Central memory CD8-positive, alpha-beta T cell (primary cell): ENCODE measurements at regions not wholly inside any gene's neighbourhood (a gene's known extent, or its start where the extent isn't known, plus 50 kb on each side); places are given as distances from the start of the nearest gene placed in this dataset.

Experiments used
- ATAC-seq: fragments of 150-1000 bp; cut with Tn5 transposase; replicated peaks from 2 replicates; pipeline ENCODE4 v1.10.0; 2022; ENCODE audit warnings: mild to moderate bottlenecking, moderate FRiP score, moderate number of reproducible peaks; ENCODE audit not compliant: poor library complexity, severe bottlenecking; ENCODE audit errors: extremely low read depth
- DNase-seq, 2 donors: peaks; one replicate each; pipeline ENCODE4 v3.0.0; 2021; ENCODE audit warnings: low spot score in 2 of 2
- H3K27ac Mint-ChIP-seq: one replicate; pipeline ENCODE4 v1.8.0; 2022; ENCODE audit warnings: low read depth, mild to moderate bottlenecking, moderate library complexity, mixed read lengths
- H3K27me3 Mint-ChIP-seq: one replicate; pipeline ENCODE4 v1.8.0; 2022; ENCODE audit warnings: mixed read lengths
- H3K36me3 Mint-ChIP-seq: one replicate; pipeline ENCODE4 v1.8.0; 2022; ENCODE audit warnings: mild to moderate bottlenecking, moderate library complexity, mixed read lengths; ENCODE audit not compliant: insufficient read depth
- H3K4me1 Mint-ChIP-seq: one replicate; pipeline ENCODE4 v1.8.0; 2022; ENCODE audit warnings: mixed read lengths
- H3K4me3 Mint-ChIP-seq: one replicate; pipeline ENCODE4 v1.8.0; 2022; ENCODE audit warnings: mild to moderate bottlenecking, moderate library complexity, mixed read lengths
- H3K9me3 Mint-ChIP-seq: one replicate; pipeline ENCODE4 v1.8.0; 2022; ENCODE audit warnings: mixed read lengths

DNA sequence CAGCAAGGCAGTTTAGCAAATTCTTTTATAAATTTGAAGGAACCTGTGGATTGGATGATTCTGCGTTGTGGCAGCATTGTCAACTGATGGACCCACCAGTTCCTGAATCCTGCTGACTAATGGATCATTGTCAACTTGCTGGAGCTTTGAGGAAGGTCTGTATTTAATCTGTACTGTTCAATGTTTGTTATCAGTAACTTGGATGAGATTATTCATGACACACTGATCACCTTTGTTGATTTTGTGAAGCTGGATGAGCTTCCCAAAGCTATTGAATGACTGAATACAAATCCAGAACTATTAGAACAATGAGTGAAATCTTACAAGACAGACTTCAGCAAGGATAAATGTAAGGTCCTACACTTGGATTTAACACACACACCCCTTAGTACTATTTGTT lies 101.3 kb downstream of the AQP4 start:
- no peak for ATAC-seq
- Mint-ChIP-seq H3K9me3 (peaks cover 20% of the 10 kb centered on the region), H3K27ac (no peak overlapping the region), H3K27me3 (no peaks in the 10 kb centered on the region), H3K4me1 (no peaks in the 10 kb centered on the region), H3K36me3 (no peaks in the 10 kb centered on the region), H3K4me3 (no peak overlapping the region)
- no peak for DNase-seq

DNA sequence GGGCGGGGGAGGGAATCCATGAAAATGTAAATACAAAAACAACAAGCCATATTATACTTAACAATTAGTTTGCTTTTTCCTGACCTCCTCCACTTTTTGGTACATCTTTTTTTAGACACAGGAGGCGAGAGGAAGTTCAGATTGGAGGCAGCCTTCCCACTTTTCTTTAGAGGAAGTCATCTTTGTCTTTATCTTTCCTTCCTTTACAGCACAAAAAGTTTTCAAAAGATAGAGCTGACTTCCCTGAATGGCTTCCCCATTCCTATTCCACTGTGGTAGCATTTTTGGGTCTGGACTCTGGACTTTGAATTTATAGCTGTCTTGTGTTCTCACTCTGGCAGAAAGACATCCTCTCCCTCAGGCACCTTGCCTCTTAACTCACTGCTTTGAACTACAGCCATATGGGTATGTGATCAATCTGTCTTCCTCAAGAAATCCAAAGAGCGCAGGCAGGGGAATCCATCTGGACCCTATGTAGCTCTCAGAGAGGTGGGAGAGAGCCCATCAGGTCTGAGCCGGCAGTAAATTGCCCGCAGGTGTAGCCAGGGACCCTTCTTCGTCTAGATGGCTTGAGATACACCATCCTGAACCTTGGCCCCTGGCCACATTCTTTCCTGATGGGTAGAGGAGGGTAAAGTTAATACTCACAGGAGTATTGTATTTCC lies 101.9 kb downstream of the AQP4 start:
- ATAC-seq: no peak
- H3K27ac Mint-ChIP-seq: no peak overlapping the region
- no peak overlapping the region for H3K4me3 Mint-ChIP-seq
- no peaks in the 10 kb centered on the region for H3K27me3 Mint-ChIP-seq
- H3K36me3 Mint-ChIP-seq: no peaks in the 10 kb centered on the region
- DNase-seq: no peak
- no peaks in the 10 kb centered on the region for H3K4me1 Mint-ChIP-seq
- peaks cover 20% of the 10 kb centered on the region for H3K9me3 Mint-ChIP-seq

DNA sequence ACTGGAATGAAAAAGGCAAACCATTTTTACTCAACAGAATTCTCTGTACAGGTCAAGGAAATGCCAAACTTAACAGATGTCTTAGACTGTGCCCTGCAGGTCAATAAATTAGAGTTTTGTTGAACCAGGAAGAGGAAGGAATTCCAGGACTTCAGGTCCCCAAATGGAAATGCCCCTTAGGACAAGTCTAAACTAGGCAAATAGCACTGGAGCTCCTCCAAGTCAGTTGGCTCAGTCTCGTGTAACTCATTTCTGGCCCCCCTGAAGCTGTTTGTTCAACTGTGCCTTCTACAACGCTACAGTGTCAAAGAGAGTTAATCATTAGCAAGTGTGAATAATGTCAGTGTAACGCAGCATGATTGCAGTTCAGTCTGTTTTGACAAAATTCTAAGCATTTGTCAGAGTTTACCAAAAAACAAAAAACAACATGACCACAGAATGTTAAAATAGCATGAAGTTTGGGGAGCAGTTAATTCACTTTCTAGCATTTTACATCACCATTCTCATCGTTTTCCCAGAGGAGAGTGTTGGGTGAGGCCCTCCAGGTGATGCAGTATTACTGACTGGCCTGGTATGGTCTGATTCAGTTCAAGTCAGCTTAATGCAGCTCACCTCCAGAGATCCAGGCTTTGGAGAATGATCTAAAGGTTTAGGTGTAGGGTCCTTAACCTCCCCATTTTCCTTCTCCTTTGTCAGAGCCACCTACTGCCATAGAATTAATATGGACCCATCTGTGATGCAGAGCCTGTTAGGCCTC lies 108.1 kb downstream of the AQP4 start:
- Mint-ChIP-seq H3K4me1 (no peaks in the 10 kb centered on the region), H3K27ac (no peak overlapping the region), H3K9me3 (no peaks in the 10 kb centered on the region), H3K36me3 (no peaks in the 10 kb centered on the region), H3K4me3 (no peak overlapping the region), H3K27me3 (no peaks in the 10 kb centered on the region)
- DNase-seq (no peak), ATAC-seq (no peak)

DNA sequence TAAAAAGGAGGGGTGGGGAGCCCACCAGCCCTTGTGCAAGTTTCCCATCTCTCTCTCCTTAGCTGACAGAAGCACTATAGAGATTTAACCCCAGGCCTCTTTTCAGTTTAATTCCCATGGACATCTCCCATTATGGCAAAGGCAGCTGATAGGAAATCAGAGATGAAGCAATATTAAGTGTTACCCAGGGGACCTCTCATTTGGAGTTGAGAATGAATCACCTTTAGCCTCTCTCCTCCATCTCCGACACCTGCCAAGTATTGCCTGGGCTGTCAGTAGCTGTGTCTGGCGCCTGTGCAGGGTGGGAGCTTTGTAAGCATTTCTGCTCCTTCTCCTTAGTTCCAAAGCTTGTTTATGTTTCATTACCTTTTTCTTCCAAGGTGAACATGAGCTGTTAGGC lies 109.0 kb downstream of the AQP4 start:
- Mint-ChIP-seq H3K36me3 (no peaks in the 10 kb centered on the region), H3K4me3 (no peak overlapping the region), H3K27ac (no peak overlapping the region), H3K4me1 (no peaks in the 10 kb centered on the region), H3K9me3 (no peaks in the 10 kb centered on the region), H3K27me3 (no peaks in the 10 kb centered on the region)
- ATAC-seq: no peak
- DNase-seq: no peak

DNA sequence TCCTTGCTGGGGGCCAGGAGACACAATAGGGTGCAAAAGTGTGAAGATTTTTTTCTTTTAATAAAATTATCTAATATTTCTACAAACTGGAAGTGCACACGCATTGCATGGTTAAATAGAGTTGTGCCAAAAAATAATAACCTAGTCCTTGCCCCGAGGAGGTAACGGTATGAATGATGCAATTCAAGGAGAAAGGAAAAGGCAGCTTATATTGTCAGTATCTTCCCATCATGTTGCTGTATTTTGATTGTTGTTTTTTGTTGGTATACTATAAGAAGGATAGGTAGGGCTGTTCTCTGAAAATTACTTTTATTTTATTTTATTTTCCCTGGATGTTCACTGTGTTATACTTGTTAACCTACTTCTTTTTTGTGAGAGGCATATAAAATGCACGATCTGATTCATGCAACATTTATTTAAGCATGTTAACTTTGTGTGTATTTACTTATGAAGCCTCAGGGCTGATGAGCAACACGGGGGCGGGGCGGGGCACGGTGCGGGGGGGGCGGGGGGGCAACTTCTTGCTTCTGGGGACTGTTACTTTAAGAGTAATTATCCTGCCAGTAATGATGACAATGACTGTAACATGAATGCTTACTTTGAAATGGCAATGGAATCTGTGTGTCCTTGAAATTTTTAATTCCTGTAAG lies 118.6 kb downstream of the AQP4 start:
- no peaks in the 10 kb centered on the region for H3K4me1 Mint-ChIP-seq
- no peak overlapping the region for H3K4me3 Mint-ChIP-seq
- H3K27me3 Mint-ChIP-seq: no peaks in the 10 kb centered on the region
- H3K9me3 Mint-ChIP-seq: no peaks in the 10 kb centered on the region
- H3K27ac Mint-ChIP-seq: no peak overlapping the region
- ATAC-seq (no peak), DNase-seq (no peak)
- no peaks in the 10 kb centered on the region for H3K36me3 Mint-ChIP-seq

DNA sequence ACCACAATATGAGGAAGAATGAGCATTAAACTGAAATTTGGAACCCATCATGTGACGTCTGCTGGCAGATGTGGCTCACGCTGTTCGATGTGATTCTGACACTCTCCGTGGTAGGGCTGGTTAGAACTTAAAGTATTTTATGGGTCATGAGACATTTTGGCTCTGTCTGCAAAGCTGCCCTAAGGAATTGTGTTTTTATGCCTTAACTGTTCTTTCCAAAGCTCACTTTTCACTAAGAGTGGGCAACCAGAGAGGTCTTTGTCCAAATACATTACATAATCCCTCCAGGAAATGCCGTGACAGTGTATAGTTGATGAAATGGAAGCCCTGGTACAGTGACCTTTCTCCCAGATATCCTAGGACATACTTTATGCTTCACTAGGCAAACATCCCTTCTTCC lies 119.1 kb downstream of the AQP4 start:
- Mint-ChIP-seq H3K4me3 (no peak overlapping the region), H3K4me1 (no peaks in the 10 kb centered on the region), H3K27me3 (no peaks in the 10 kb centered on the region), H3K9me3 (no peaks in the 10 kb centered on the region), H3K27ac (no peak overlapping the region), H3K36me3 (no peaks in the 10 kb centered on the region)
- ATAC-seq (no peak), DNase-seq (no peak)

DNA sequence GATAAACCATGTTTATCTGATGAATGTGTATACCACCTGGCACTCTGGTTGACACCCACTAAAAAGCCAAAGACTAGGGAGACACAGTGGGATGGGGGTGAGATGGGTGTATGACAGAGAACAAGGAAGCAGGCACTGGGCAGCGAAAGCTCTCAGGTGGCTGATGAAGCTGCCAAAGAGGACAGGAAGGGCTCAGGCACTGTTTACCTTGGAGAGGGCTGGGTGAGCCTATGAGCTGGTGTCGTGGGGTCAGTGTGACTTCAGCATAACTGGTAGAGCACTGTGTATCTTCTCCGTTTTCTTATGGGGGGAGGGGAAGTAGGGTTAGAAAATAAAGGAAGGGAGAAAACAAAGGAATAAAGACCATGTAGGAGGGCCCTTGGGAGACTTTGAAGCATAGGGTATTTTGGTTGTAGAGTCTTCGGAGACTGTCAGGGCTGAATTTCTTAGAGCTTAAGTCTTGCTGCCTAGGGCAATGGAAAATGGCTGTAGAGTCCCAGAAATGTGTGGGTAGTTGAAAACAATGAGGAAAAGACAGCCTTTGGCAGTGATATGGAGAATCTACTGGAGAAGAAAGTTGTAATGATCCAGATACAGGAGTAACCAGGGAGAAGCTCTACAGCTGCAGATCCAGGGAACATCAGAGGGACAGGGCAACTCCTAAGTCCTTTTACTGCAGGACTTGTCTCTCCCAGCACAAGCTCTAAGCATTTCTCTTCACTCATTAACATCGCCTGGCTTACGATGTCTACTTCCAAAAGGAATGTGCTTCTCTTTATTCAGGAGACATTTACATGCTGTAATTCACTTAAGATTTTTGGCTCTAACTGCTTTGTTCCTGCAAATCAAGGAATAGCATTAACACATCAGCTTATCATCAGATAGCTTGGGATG lies 120.0 kb downstream of the AQP4 start:
- Mint-ChIP-seq H3K4me1 (no peaks in the 10 kb centered on the region), H3K36me3 (no peaks in the 10 kb centered on the region), H3K27ac (no peak overlapping the region), H3K27me3 (no peaks in the 10 kb centered on the region), H3K9me3 (no peaks in the 10 kb centered on the region), H3K4me3 (no peak overlapping the region)
- ATAC-seq (no peak), DNase-seq (no peak)

DNA sequence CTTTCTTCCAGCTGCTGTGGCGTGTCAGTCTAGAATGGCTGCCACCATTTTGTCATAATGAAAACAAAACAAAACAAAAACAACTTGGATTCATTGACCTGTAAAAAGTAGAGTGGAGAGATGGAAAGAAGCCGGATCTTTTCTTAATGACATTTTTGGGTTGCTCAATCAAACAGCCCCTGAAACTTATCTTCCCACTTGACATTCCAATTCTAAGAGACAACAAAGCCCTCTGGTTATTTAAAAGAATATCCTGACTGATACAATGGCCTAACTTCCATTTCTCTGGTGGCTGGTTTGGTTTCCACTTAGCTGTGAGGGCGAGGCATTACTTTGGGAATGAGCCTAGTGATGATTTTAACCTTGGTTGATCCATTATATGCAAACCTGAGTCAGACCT lies 123.7 kb downstream of the AQP4 start:
- Mint-ChIP-seq H3K27me3 (no peaks in the 10 kb centered on the region), H3K27ac (no peak overlapping the region), H3K4me3 (no peak overlapping the region), H3K36me3 (no peaks in the 10 kb centered on the region), H3K9me3 (no peaks in the 10 kb centered on the region), H3K4me1 (no peaks in the 10 kb centered on the region)
- no peak for ATAC-seq
- no peak for DNase-seq

DNA sequence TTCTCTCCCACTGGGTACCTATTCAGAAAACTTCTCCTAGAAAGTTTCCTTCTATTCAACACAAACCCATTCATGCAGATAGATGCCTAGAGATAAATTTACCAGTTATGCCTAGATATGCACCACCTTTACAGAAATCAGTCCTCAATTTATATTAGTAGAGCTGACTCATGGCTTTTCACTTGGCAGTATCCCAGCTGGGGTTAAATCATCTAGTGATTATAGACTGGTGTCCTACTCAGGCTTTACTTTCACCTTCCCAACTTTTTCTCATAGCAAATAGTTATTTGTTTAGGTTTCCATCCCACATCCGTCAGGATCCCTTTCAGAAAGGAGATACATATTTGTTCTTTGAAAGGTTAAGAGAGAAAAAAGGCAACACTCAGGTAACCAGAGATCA lies 124.5 kb downstream of the AQP4 start:
- ATAC-seq: no peak
- Mint-ChIP-seq H3K27ac (no peak overlapping the region), H3K36me3 (no peaks in the 10 kb centered on the region), H3K4me1 (no peaks in the 10 kb centered on the region), H3K27me3 (no peaks in the 10 kb centered on the region), H3K9me3 (no peaks in the 10 kb centered on the region), H3K4me3 (no peak overlapping the region)
- DNase-seq: no peak

DNA sequence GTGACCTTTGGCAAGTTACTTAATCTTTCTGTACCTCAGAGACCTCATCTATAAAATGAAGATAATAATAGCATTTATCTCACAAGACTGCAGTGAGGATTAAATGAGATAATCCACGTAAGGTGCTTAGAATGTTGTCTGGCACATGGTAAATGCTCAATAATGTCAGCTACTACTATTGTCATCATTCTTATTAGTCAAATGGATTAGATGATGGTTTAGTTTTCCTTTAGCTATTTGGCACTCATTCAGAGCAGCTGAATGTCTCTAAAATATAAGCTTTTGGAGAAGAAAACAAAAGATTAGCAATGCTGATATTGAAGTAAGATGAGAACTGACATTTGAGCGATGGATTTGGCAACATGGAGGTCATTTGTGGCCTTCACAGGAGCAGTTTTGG lies 125.1 kb downstream of the AQP4 start:
- no peak overlapping the region for H3K27ac Mint-ChIP-seq
- H3K36me3 Mint-ChIP-seq: no peaks in the 10 kb centered on the region
- no peaks in the 10 kb centered on the region for H3K27me3 Mint-ChIP-seq
- no peak overlapping the region for H3K4me3 Mint-ChIP-seq
- DNase-seq (no peak), ATAC-seq (no peak)
- H3K4me1 Mint-ChIP-seq: no peaks in the 10 kb centered on the region
- H3K9me3 Mint-ChIP-seq: no peaks in the 10 kb centered on the region

DNA sequence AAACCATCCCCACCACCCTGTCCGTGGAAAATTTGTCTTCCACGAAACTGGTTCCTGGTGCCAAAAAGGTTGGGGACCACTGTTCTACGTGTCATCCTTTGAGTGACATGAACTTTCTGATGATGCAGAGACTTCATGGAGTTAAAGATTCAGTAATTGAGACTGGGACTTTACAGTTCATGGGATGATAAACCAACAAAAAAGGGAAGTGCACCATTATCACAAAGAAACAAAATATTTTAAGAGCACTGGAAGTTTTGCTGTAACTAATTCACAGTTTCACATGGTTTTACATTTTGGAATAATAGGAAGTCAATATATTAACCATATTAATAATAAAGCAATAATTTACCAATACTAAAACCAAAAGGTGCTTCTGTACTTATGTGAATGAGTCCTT lies 126.8 kb downstream of the AQP4 start:
- no peak overlapping the region for H3K27ac Mint-ChIP-seq
- H3K27me3 Mint-ChIP-seq: no peaks in the 10 kb centered on the region
- ATAC-seq: no peak
- no peak for DNase-seq
- H3K4me3 Mint-ChIP-seq: no peak overlapping the region
- no peaks in the 10 kb centered on the region for H3K4me1 Mint-ChIP-seq
- no peaks in the 10 kb centered on the region for H3K36me3 Mint-ChIP-seq
- no peaks in the 10 kb centered on the region for H3K9me3 Mint-ChIP-seq

DNA sequence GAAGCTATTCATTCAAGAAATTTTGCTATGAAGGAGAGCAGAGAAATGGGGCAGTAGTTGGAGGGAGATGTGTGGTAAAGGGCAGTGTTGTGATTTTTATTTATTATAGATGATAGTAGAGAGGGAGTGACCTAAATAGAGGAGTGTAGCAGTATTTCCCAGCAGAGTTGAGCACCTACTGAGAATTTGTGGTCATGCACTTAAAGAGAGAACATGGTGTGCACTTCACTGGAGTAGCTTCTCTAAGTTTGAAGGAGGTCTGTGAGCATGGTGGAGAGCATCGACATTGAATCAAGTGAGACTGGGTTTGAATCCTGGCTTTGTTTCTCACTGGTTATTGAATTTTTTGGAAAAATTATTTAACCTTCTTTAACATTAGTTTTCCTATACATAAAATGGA lies 129.2 kb downstream of the AQP4 start:
- H3K27ac Mint-ChIP-seq: no peak overlapping the region

More for the DNA sequence above, 129.2 kb downstream of the AQP4 start:
- ATAC-seq: no peak
- Mint-ChIP-seq H3K4me1 (no peaks in the 10 kb centered on the region), H3K27me3 (no peaks in the 10 kb centered on the region), H3K4me3 (no peak overlapping the region), H3K36me3 (no peaks in the 10 kb centered on the region), H3K9me3 (no peaks in the 10 kb centered on the region)
- no peak for DNase-seq
